IMR-90 (cell line): ENCODE measurements at regions not wholly inside any gene's neighbourhood (a gene's known extent, or its start where the extent isn't known, plus 50 kb on each side); places are given as distances from the start of the nearest gene placed in this dataset.

ENCODE experiments used
- ATAC-seq: fragments of 200-7000 bp; cut with Tn5 transposase; 2 replicates; pipeline ENCODE4 v1.9.1; 2020; ENCODE audit warnings: low read depth, mild to moderate bottlenecking, moderate library complexity
- BruUV-seq: library from RNA; stranded (reverse); fragments of 400-500 nt; replicated peaks from 2 replicates; lab custom pipeline; 2021; lab: Mats Ljungman, UMichigan
- CTCF ChIA-PET: fragments of 300-600 bp; formaldehyde crosslinking; extraction: SDS; loops from one replicate; lab custom pipeline; 2021; ENCODE audit warnings: antibody characterized with exemption; lab: Yijun Ruan, JAX
- POLR2A ChIA-PET: fragments of 300-600 bp; sonication (Branson Sonifier 250); formaldehyde crosslinking; loops from one replicate; lab custom pipeline; 2022; ENCODE audit warnings: antibody characterized with exemption; ENCODE audit not compliant: unreplicated experiment; lab: Charles Lee
- DNase-seq: peaks from one replicate; pipeline ENCODE4 v3.0.0; 2013
- H2AFZ ChIP-seq: replicated peaks from 2 replicates; pipeline ENCODE3; 2013; ENCODE audit warnings: low read length, mild to moderate bottlenecking; ENCODE audit not compliant: poor library complexity
- H2AK5ac ChIP-seq: 2 replicates; pipeline ENCODE4 v1.6.1; 2013; ENCODE audit warnings: low read depth, low read length, inconsistent platforms
- H2AK9ac ChIP-seq: replicated peaks from 2 replicates; pipeline ENCODE3; 2013; ENCODE audit warnings: mild to moderate bottlenecking, low read depth, low read length, moderate library complexity; ENCODE audit not compliant: poor library complexity
- H2BK120ac ChIP-seq: 2 replicates; pipeline ENCODE4 v1.6.1; 2013; ENCODE audit warnings: low read depth, low read length, inconsistent platforms
- H2BK15ac ChIP-seq: 3 replicates; pipeline ENCODE4 v1.6.1; 2013; ENCODE audit warnings: low read depth, low read length, inconsistent platforms
- H2BK20ac ChIP-seq: 2 replicates; pipeline ENCODE4 v1.6.1; 2013; ENCODE audit warnings: low read depth, mild to moderate bottlenecking, inconsistent platforms, low read length, moderate library complexity
- H2BK5ac ChIP-seq: 2 replicates; pipeline ENCODE4 v1.6.1; 2013; ENCODE audit warnings: mild to moderate bottlenecking, low read depth, low read length, inconsistent platforms; ENCODE audit not compliant: poor library complexity, severe bottlenecking
- H3K14ac ChIP-seq: replicated peaks from 2 replicates; pipeline ENCODE4 v1.6.1; 2013; ENCODE audit warnings: low read depth, low read length, inconsistent platforms
- H3K18ac ChIP-seq: 2 replicates; pipeline ENCODE4 v1.6.1; 2013; ENCODE audit warnings: low read depth, low read length, control low read depth
- H3K23ac ChIP-seq: 2 replicates; pipeline ENCODE4 v1.6.1; 2013; ENCODE audit warnings: low read depth, low read length, inconsistent platforms
- H3K27ac ChIP-seq: 2 replicates; pipeline ENCODE4 v1.5.1; 2013; ENCODE audit warnings: mild to moderate bottlenecking, control low read depth, low read length; ENCODE audit not compliant: insufficient read depth
- H3K27me3 ChIP-seq: 2 replicates; pipeline ENCODE4 v1.6.1; 2013; ENCODE audit warnings: low read length; ENCODE audit not compliant: control insufficient read depth, insufficient read depth
- H3K36me3 ChIP-seq: 2 replicates; pipeline ENCODE4 v1.6.1; 2013; ENCODE audit warnings: low read length, mixed read lengths; ENCODE audit not compliant: control insufficient read depth, insufficient read depth
- H3K4ac ChIP-seq: 2 replicates; pipeline ENCODE4 v1.6.1; 2013; ENCODE audit warnings: low read depth, low read length, inconsistent platforms
- H3K4me1 ChIP-seq: 2 replicates; pipeline ENCODE4 v1.6.1; 2013; ENCODE audit warnings: low read length, mixed read lengths; ENCODE audit not compliant: control insufficient read depth, insufficient read depth
- H3K4me2 ChIP-seq: 2 replicates; pipeline ENCODE4 v1.6.1; 2013; ENCODE audit warnings: low read depth, mild to moderate bottlenecking, control low read depth, low read length, moderate library complexity
- H3K4me3 ChIP-seq: 2 replicates; pipeline ENCODE4 v1.5.1; 2013; ENCODE audit warnings: low read depth, mild to moderate bottlenecking, control low read depth, low read length, moderate library complexity; ENCODE audit not compliant: insufficient read depth
- H3K56ac ChIP-seq: 2 replicates; pipeline ENCODE4 v1.6.1; 2013; ENCODE audit warnings: low read length, inconsistent platforms; ENCODE audit not compliant: insufficient read depth; ENCODE audit errors: extremely low read depth
- H3K79me1 ChIP-seq, 2 experiments: 2 replicates each; pipeline ENCODE4 v1.6.1; 2013; ENCODE audit warnings: low read length in 2 of 2, inconsistent platforms in 1 of 2, low read depth in 1 of 2
- H3K9ac ChIP-seq: 2 replicates; pipeline ENCODE4 v1.6.1; 2013; ENCODE audit warnings: low read depth, low read length, control low read depth
- H3K9me1 ChIP-seq: 2 replicates; pipeline ENCODE4 v1.6.1; 2013; ENCODE audit warnings: low read length, inconsistent platforms; ENCODE audit not compliant: insufficient read depth
- H3K9me3 ChIP-seq: 2 replicates; pipeline ENCODE4 v1.6.1; 2013; ENCODE audit warnings: low read length; ENCODE audit not compliant: control insufficient read depth, insufficient read depth
- H4K20me1 ChIP-seq: 2 replicates; pipeline ENCODE4 v1.6.1; 2013; ENCODE audit warnings: low read length, inconsistent platforms; ENCODE audit not compliant: insufficient read depth
- H4K5ac ChIP-seq: 2 replicates; pipeline ENCODE4 v1.6.1; 2013; ENCODE audit warnings: mild to moderate bottlenecking, low read depth, low read length, control low read depth
- H4K8ac ChIP-seq, 2 experiments: 2 replicates each; pipeline ENCODE4 v1.6.1; 2013; ENCODE audit warnings: low read depth in 2 of 2, low read length in 2 of 2, control low read depth in 1 of 2, inconsistent platforms in 1 of 2
- H4K91ac ChIP-seq: 2 replicates; pipeline ENCODE4 v1.6.1; 2013; ENCODE audit warnings: low read depth, low read length, inconsistent platforms; ENCODE audit not compliant: insufficient read depth
- BHLHE40 ChIP-seq: fragments of 150-350 bp; IDR thresholded peaks from 2 replicates; pipeline ENCODE4 v1.6.1; 2016; ENCODE audit warnings: mild to moderate bottlenecking, low read depth, low read length
- CEBPB ChIP-seq: IDR thresholded peaks from 2 replicates; pipeline ENCODE4 v1.6.1; 2012; ENCODE audit warnings: low read depth, low read length, improper control_type of control experiment
- ELK1 ChIP-seq: fragments of 150-350 bp; IDR thresholded peaks from 2 replicates; pipeline ENCODE4 v1.6.1; 2016; ENCODE audit warnings: low read depth, mild to moderate bottlenecking, low read length, moderate library complexity, borderline replicate concordance
- FOS ChIP-seq: fragments of 150-350 bp; IDR thresholded peaks from 2 replicates; pipeline ENCODE4 v1.6.1; 2016; ENCODE audit warnings: low read depth, low read length
- MAFK ChIP-seq: IDR thresholded peaks from 2 replicates; pipeline ENCODE4 v1.6.1; 2012; ENCODE audit warnings: low read depth, low read length, improper control_type of control experiment
- MXI1 ChIP-seq: IDR thresholded peaks from 2 replicates; pipeline ENCODE4 v1.6.1; 2012; ENCODE audit warnings: low read depth, mild to moderate bottlenecking, low read length, moderate library complexity, borderline replicate concordance
- POLR2A ChIP-seq: IDR thresholded peaks from 2 replicates; pipeline ENCODE4 v1.6.1; 2012; ENCODE audit warnings: mild to moderate bottlenecking, low read depth, low read length
- RAD21 ChIP-seq: IDR thresholded peaks from 2 replicates; pipeline ENCODE4 v1.6.1; 2012; ENCODE audit warnings: low read length, improper control_type of control experiment
- RCOR1 ChIP-seq: IDR thresholded peaks from 2 replicates; pipeline ENCODE4 v1.6.1; 2012; ENCODE audit warnings: mild to moderate bottlenecking, low read length, improper control_type of control experiment; ENCODE audit not compliant: insufficient replicate concordance
- RFX5 ChIP-seq: IDR thresholded peaks from 2 replicates; pipeline ENCODE4 v1.8.0; 2012; ENCODE audit warnings: low read depth, mild to moderate bottlenecking, low read length, moderate library complexity
- SMC3 ChIP-seq: fragments of 150-350 bp; IDR thresholded peaks from 2 replicates; pipeline ENCODE4 v1.6.1; 2016; ENCODE audit warnings: low read depth, mild to moderate bottlenecking, antibody characterized with exemption, low read length, moderate library complexity
- USF2 ChIP-seq: fragments of 150-350 bp; IDR thresholded peaks from 2 replicates; pipeline ENCODE4 v1.6.1; 2017; ENCODE audit warnings: mild to moderate bottlenecking, antibody characterized with exemption, low read length, low read depth
- WGBS, 2 experiments: methylation state at CpG; one replicate each; pipeline versions ENCODE4 v1.1.5 to v1.1.7; 2013; ENCODE audit warnings: missing lambda C conversion rate in 2 of 2; ENCODE audit not compliant: insufficient read length in 1 of 2; ENCODE audit errors: extremely low coverage in 2 of 2; 5-methylcytosine and 5-hydroxymethylcytosine counted together
- dilution Hi-C: fragments of 300-500 bp; cut with HindIII; formaldehyde crosslinking; loops from one replicate; pipeline ENCODE4 v1.14.3; 2018; ENCODE audit warnings: low sequenced_read_pairs; ENCODE audit not compliant: unreplicated experiment
- in situ Hi-C: fragments of 300-500 bp; cut with MboI; formaldehyde crosslinking; loops from 3 replicates; pipeline ENCODE4 v1.14.3; 2019; ENCODE audit warnings: low sequenced_read_pairs, inconsistent platforms, mixed read lengths
- intact Hi-C: fragments of 100-400 bp; cut with micrococcal nuclease; formaldehyde crosslinking; loops from 2 replicates; pipeline ENCODE4 v1.10.0; 2022

GRCh38 chr6:4374216-4374615 is 238.8 kb upstream of the ECI2 start:
- Histone ChIP-seq H3K27me3 (no peaks in the 10 kb centered on the region), H3K9ac (no peak overlapping the region), H2AK5ac (no peak overlapping the region), H3K18ac (no peak overlapping the region), H3K4me3 (no peak overlapping the region), H3K36me3 (no peaks in the 10 kb centered on the region), H3K4ac (no peak overlapping the region), H4K5ac (no peak overlapping the region), H4K91ac (no peak overlapping the region), H3K14ac (no peak overlapping the region), H3K9me1 (peaks cover 24% of the 10 kb centered on the region), H3K9me3 (no peaks in the 10 kb centered on the region), H3K4me1 (peaks cover 18% of the 10 kb centered on the region), H2BK20ac (no peak overlapping the region), H2AFZ (no peak overlapping the region), H4K20me1 (no peaks in the 10 kb centered on the region), H3K79me1 (0 out of 4 replicates have a peak, but pooled peaks cover 0 to 6% of the 10 kb centered on the region in 2 experiments), H3K27ac (no peak overlapping the region), H3K4me2 (no peak overlapping the region), H2BK15ac (no peak overlapping the region), H2BK120ac (no peak overlapping the region), H2BK5ac (no peak overlapping the region), H3K23ac (no peak overlapping the region), H3K56ac (no peak overlapping the region), H4K8ac (no peak overlapping the region), H2AK9ac (no peak overlapping the region)
- dilution Hi-C loops (no loop called here), in situ Hi-C loops (no loop called here), intact Hi-C loops (no loop called here)
- 71% methylated on average over 7 of the region's 7 CpGs; no CpG with 5 or more reads in 1 of the 2 experiments for WGBS, 2 experiments
- POLR2A ChIA-PET = no interaction called here
- CTCF ChIA-PET = no interaction called here
- DNase-seq (no peak), ATAC-seq (no peak)
- TF ChIP-seq MXI1 = no peak
- TF ChIP-seq CEBPB = no peak
- no peak for TF ChIP-seq MAFK
- TF ChIP-seq RCOR1 = no peak
- TF ChIP-seq RAD21 = no peak
- TF ChIP-seq RFX5 = no peak
- TF ChIP-seq USF2 = no peak
- no peak for TF ChIP-seq ELK1
- TF ChIP-seq POLR2A = no peak
- no peak for TF ChIP-seq FOS
- TF ChIP-seq BHLHE40 = no peak
- no peak for TF ChIP-seq SMC3
- no TSS peak for BruUV-seq
